GM21515 (cell line): ENCODE measurements at regions not wholly inside any gene's neighbourhood (a gene's known extent, or its start where the extent isn't known, plus 50 kb on each side); places are given as distances from the start of the nearest gene placed in this dataset.
"Not testable (repeated sequence)": the region's sequence is repeated elsewhere in the genome, so short reads cannot be mapped to it uniquely, and the experiment has no call there.

Source experiments
- ATAC-seq: cut with Tn5 transposase; IDR thresholded peaks from one replicate; pipeline ENCODE4 v1.9.1; 2021; ENCODE audit not compliant: unreplicated experiment

DNA sequence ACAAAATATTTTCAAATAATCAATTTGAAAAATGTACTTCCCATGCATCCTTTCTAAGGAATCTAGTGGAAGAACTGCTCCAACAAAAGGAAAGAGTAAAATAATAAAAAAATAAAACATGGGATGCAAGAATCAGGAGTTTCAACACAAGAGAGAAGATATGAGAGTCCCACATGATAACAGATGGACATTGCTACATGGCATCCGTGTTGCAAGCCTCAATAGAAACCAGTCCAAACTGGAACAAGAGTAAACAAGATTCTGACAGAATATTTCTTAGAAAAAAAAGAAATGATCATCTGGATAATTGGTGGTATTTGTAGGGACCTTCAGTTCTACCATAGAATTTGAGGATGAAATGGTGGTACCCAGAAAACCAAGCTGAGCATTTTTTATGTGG is 186.8 kb downstream of the FRK start:
- no peak for ATAC-seq

DNA sequence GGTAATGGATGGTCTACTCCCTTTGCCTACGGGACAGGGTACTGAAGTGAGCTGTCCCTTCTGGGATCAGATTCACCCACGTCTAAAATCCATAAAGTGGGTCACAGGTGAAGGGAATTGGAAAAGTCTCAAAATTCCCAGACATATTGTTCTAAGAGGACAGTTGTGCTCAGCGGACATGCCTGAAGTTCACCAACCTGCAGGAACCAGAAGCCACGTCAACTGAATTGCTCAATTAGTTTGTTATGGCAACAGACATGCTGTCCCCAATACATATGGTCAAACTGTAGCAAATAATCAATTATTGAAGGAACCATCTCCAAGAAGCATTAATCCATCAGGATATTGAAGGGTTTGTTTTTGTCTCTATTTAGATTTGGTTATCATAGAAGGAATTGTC is 190.2 kb downstream of the FRK start:
- no peak for ATAC-seq

DNA sequence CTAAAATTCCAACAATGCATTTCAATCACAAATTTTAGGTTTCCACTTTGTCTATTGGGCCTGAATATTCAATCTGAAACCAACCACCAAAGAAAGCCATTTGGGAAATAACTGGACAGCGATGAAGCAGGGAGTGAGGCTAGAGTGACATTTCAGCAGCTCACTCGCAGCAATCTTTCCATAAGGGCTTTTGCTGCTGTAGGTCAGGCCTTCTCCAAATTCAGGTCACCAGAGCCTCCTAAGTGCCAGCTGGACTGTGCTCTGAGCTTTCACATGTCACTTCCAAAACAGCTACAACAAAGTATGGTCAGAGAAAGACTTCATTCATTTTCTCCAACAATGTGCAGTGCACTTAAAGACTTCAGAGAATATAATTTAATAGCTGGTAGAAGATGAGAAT is 194.8 kb downstream of the FRK start:
- no peak for ATAC-seq

DNA sequence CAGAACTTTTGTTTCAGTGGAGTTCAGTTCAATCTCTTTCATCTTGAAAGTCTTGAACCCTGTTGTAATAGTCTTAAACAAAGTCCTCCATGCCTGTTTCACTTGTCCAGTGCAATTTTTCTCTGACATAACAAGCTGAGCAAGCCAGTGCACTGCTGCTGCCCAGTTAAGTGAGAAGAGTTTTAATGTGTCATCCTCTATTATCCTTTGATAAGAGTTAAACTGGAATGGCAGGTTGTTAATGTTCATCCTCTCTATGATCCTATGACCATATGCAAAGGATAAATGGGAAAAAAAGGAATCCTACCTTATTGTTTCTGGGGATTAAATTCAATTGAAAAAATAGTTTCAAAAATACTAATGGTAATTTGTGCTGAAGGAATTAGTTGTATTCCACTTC is 197.5 kb downstream of the FRK start:
- ATAC-seq = no peak

GRCh38 chr6:115861658-115862057 is 199.0 kb downstream of the FRK start:
- ATAC-seq = not testable (repeated sequence)

GRCh38 chr6:115859577-115859976 is 201.1 kb downstream of the FRK start:
- not testable (repeated sequence) for ATAC-seq

DNA sequence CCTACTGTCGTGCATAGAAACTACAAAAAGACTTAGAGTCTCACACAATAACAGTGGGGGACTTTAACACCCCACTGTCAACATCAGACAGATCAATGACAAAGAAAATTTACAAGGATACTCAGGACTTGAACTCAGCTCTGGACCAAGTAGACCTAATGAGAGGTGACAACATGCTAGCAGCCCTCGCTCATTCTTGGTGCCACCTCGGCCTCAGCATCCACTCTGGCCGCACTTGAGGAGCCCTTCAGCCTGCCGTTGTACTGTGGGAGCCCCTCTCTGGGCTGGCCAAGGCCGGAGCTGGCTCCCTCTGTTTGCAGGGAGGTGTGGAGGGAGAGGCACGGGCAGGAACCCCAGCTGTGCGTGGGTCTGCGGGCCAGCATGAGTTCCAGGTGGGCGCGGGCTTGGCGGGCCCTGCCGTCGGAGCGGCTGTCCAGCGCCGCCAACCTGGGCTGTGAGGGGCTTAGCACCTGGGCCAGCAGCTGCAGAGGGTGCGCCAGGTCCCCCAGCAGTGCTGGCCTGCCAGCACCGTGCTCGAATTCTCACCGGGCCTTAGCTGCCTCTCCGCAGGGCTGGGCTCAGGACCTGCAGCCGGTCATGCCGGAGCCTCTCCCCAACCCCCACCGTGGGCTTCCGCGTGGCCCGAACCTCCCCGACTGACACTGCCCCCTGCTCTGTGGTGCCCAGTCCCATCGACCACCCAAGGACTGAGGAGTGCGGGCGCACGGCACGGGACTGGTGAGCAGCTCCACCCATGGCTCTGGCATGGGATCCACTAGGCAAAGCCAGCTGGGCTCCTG is 205.6 kb downstream of the FRK start:
- ATAC-seq = no peak

GRCh38 chr6:115847671-115848070 is 213.0 kb downstream of the FRK start:
- ATAC-seq = no peak

GRCh38 chr6:115843945-115844344 is 216.7 kb downstream of the FRK start:
- no peak for ATAC-seq

- ATAC-seq = no peak
Measured at GRCh38 chr6:115842338-115842737, 218.4 kb downstream of the FRK start.

- ATAC-seq = no peak
Measured at GRCh38 chr6:115839583-115840181, 221.0 kb downstream of the FRK start.

DNA sequence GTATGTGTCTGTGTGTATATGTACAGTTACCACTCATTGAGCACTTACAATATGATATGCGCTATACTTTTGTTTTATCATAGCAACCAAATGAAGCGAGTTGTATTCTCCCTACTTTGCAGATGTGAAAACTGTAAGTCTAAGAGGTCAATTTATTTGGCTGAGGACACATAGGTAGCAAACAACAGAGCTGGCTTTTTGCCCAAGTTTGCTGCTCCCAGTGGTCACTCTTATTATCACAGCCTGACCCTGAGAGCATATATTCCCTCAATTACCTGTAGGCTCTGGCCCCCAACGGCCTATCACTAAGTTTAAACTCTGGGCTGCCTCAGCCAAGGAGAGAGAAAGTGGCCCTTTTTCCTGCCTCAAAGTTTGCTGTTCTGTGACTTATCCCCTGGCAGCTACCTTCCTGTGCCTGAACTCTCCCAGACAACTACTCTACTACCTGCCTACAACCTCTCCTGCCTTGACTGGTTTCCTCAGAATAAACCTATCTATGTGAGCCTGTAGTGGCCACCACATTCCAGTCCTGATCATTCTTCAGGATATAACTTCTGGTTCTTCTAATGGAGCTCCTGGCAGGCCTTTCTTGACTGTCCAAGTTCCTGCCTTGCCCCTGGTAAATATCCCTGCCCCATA is 221.8 kb downstream of the FRK start:
- peak; percentile 97 for ATAC-seq

GRCh38 chr6:115838216-115838615 is 222.5 kb downstream of the FRK start:
- no peak for ATAC-seq

- not testable (repeated sequence) for ATAC-seq
Measured at GRCh38 chr6:115836374-115836773, 224.3 kb downstream of the FRK start.

DNA sequence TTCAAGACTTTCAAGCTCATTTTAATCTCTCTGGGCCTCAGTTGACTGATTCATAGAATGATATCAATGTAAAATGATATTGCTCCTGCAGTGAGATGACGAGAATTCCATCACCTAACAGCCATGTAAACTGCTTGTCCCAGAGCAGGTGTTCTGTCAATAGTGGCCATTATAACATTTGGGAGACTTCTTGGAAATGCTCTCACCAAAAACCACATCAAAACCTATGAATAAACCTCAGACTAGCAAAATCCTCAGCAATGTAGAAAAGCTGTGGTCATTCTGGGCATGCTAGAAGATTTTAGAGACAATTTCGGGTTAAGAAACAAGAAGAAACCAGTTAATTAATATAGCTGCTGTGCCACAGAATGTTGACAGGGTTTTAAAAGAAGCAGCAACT is 225.4 kb downstream of the FRK start:
- no peak for ATAC-seq

GRCh38 chr6:115834542-115834941 is 226.1 kb downstream of the FRK start:
- not testable (repeated sequence) for ATAC-seq

GRCh38 chr6:115832786-115833185 is 227.9 kb downstream of the FRK start:
- no peak for ATAC-seq

DNA sequence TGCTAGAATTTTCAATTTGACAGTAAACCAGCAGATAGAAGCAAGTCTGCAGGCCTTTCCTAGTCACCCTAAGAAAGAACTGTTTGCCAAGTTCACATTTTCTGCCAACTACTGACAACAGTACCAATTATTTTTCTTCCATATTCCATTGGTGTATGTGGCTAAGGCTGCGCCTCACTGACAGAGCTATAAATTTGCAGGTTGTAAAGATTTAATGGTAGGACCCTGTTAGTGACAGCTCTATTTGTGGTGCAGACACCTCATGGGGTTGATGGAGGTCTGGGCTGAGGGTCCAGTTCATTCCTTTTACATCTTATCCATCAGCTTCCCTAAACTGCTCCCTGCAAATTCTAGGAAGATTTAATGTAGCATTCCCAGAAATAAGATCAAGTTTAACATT is 228.5 kb downstream of the FRK start:
- no peak for ATAC-seq

GRCh38 chr6:115830895-115831294 is 229.8 kb downstream of the FRK start:
- ATAC-seq = no peak

DNA sequence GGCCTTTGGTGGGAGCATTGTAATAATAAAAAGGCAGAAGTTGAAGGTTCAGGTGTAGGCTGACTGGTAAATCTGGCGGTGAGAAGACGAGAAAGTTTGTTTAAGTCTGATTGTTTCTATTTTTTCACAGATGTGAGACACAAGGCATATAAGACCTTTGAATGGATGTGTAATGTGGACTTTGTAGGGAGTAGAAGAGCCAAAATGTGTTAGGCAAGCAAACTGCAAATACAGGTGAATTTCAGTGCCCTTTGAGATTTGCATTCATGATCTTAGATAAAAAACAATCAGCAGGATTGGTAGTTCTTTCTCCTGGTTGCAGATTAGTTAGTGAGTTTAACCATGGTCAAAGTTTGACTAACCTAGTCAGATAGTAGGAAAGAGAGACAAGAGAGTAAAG is 238.9 kb downstream of the FRK start:
- ATAC-seq = no peak

DNA sequence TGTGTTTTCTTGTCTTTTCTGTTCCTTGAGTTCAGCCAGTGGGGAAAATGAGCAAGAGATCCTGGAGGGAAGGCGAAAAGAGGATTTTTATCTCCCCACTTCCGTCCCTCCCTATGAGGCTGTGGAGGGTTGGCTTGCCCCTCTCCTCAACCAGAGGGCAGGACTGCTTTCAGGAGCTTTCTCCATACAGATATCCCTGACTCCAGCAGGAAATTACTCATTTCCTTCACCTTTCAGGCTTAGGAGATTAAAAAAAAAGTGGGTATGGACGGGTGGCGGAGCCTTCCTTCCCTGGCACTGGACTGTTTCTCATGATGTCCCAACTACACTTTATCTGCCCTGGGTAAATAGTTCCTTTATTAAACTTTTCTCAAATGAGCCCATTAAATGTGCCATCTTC is 241.2 kb downstream of the FRK start:
- no peak for ATAC-seq

- ATAC-seq = no peak
Measured at GRCh38 chr6:115817161-115817560, 243.5 kb downstream of the FRK start.
